H1 (cell line): ENCODE measurements at regions not wholly inside any gene's neighbourhood (a gene's known extent, or its start where the extent isn't known, plus 50 kb on each side); places are given as distances from the start of the nearest gene placed in this dataset.

Experiments
- CTCF ChIA-PET: fragments of 300-600 bp; sonication (Branson Sonifier 250); formaldehyde crosslinking; loops from one replicate; lab custom pipeline; 2021; ENCODE audit not compliant: partially characterized antibody; lab: Charles Lee
- POLR2A ChIA-PET: fragments of 300-600 bp; sonication (Branson Sonifier 250); formaldehyde crosslinking; loops from one replicate; lab custom pipeline; 2021; ENCODE audit warnings: inconsistent platforms; ENCODE audit not compliant: partially characterized antibody; lab: Charles Lee
- DNase-seq, 2 experiments: peaks; one replicate each; pipeline versions ENCODE4 v3.0.0 to v3.0.0-alpha.2; 2010 to 2022; ENCODE audit warnings: low spot score in 2 of 2, low read depth in 1 of 2, mixed read lengths in 1 of 2
- FAIRE-seq: peaks from 2 replicates; lab custom pipeline; 2011; peaks lifted over from hg19 to GRCh38; lab: Jason Lieb, UNC
- H2AFZ ChIP-seq: 2 replicates; pipeline ENCODE4 v1.8.1; 2012; ENCODE audit warnings: low read length, inconsistent platforms
- H2AK5ac ChIP-seq: 2 replicates; pipeline ENCODE4 v1.6.1; 2013; ENCODE audit warnings: low read depth, low read length
- H2BK120ac ChIP-seq: replicated peaks from 2 replicates; pipeline ENCODE3; 2013; ENCODE audit warnings: low read depth, low read length, inconsistent platforms
- H2BK12ac ChIP-seq: 2 replicates; pipeline ENCODE4 v1.6.1; 2013; ENCODE audit warnings: low read depth, low read length
- H2BK15ac ChIP-seq: 2 replicates; pipeline ENCODE4 v1.6.1; 2013; ENCODE audit warnings: low read length
- H2BK20ac ChIP-seq: 2 replicates; pipeline ENCODE4 v1.6.1; 2013; ENCODE audit warnings: low read length
- H2BK5ac ChIP-seq: 2 replicates; pipeline ENCODE4 v1.6.1; 2013; ENCODE audit warnings: low read depth, low read length
- H3K14ac ChIP-seq: 2 replicates; pipeline ENCODE4 v1.6.1; 2013; ENCODE audit warnings: inconsistent platforms; ENCODE audit not compliant: insufficient read length
- H3K18ac ChIP-seq: 2 replicates; pipeline ENCODE4 v1.6.1; 2013; ENCODE audit warnings: low read length; ENCODE audit errors: extremely low read depth
- H3K23ac ChIP-seq: 2 replicates; pipeline ENCODE4 v1.6.1; 2013; ENCODE audit warnings: inconsistent platforms; ENCODE audit not compliant: insufficient read length
- H3K23me2 ChIP-seq: 2 replicates; pipeline ENCODE4 v1.6.1; 2013; ENCODE audit warnings: low read depth, low read length
- H3K27ac ChIP-seq: 2 replicates; pipeline ENCODE4 v1.6.1; 2011; ENCODE audit warnings: low read depth, low read length, inconsistent platforms
- H3K27me3 ChIP-seq, 4 experiments: replicated peaks in 1 of 4; 1 replicate in 1 of 4; 2 replicates in 3 of 4; pipeline versions ENCODE4 v1.6.1 to v1.8.1; 2011 to 2013; ENCODE audit warnings: low read length in 3 of 4, mild to moderate bottlenecking in 3 of 4, inconsistent platforms in 2 of 4, mixed read lengths in 2 of 4, moderate library complexity in 1 of 4; ENCODE audit not compliant: control insufficient read depth in 3 of 4, insufficient read depth in 3 of 4; ENCODE audit errors: extremely low read depth in 1 of 4
- H3K36me3 ChIP-seq, 4 experiments: 2 replicates each; pipeline versions ENCODE4 v1.6.1 to v1.8.1; 2011 to 2013; ENCODE audit warnings: mild to moderate bottlenecking in 4 of 4, low read length in 3 of 4, moderate library complexity in 2 of 4, control low read depth in 1 of 4, inconsistent platforms in 1 of 4; ENCODE audit not compliant: insufficient read depth in 4 of 4, control insufficient read depth in 2 of 4
- H3K4ac ChIP-seq: replicated peaks from 2 replicates; pipeline ENCODE3; 2013; ENCODE audit warnings: low read length, low read depth, mixed read lengths, inconsistent platforms; ENCODE audit not compliant: insufficient read length
- H3K4me1 ChIP-seq, 4 experiments: replicated peaks in 1 of 4; 1 replicate in 1 of 4; 2 replicates in 3 of 4; pipeline versions ENCODE4 v1.6.1 to v1.8.1; 2011 to 2013; ENCODE audit warnings: low read length in 3 of 4, inconsistent platforms in 2 of 4, mixed read lengths in 1 of 4; ENCODE audit not compliant: insufficient read depth in 4 of 4, control insufficient read depth in 3 of 4
- H3K4me2 ChIP-seq, 2 experiments: 2 replicates each; pipeline versions ENCODE4 v1.6.1 to v1.8.1; 2011 to 2013; ENCODE audit warnings: low read depth in 2 of 2, low read length in 2 of 2, control low read depth in 1 of 2, inconsistent platforms in 1 of 2, mild to moderate bottlenecking in 1 of 2; ENCODE audit not compliant: insufficient read depth in 1 of 2
- H3K4me3 ChIP-seq, 4 experiments: fragments of 200-600, 300-600 bp in 1 of 4; sonication (generic), shearing (Covaris generic), sonication (Bioruptor Twin) in 1 of 4; 2 replicates each; pipeline versions ENCODE4 v1.5.1 to v1.8.1; 2011 to 2016; ENCODE audit warnings: low read length in 4 of 4, low read depth in 3 of 4, control low read depth in 2 of 4, inconsistent platforms in 2 of 4, mild to moderate bottlenecking in 2 of 4, mixed read lengths in 1 of 4, moderate library complexity in 1 of 4; ENCODE audit not compliant: insufficient read depth in 2 of 4; ENCODE audit errors: extremely low read depth in 1 of 4
- H3K56ac ChIP-seq: replicated peaks from 2 replicates; pipeline ENCODE3; 2013; ENCODE audit warnings: low read depth, mild to moderate bottlenecking, mixed read lengths, low read length, inconsistent platforms; ENCODE audit not compliant: insufficient read length
- H3K79me1 ChIP-seq: 2 replicates; pipeline ENCODE4 v1.6.1; 2013; ENCODE audit warnings: low read depth, low read length, control low read depth
- H3K79me2 ChIP-seq, 2 experiments: 2 replicates each; pipeline versions ENCODE4 v1.6.1 to v1.8.1; 2012 to 2013; ENCODE audit warnings: low read length in 2 of 2, mild to moderate bottlenecking in 2 of 2, inconsistent platforms in 1 of 2; ENCODE audit not compliant: insufficient read depth in 2 of 2, control insufficient read depth in 1 of 2
- H3K9ac ChIP-seq, 4 experiments: replicated peaks in 1 of 4; 1 replicate in 1 of 4; 2 replicates in 3 of 4; pipeline versions ENCODE4 v1.6.1 to v1.8.1; 2011 to 2013; ENCODE audit warnings: low read depth in 3 of 4, low read length in 3 of 4, control low read depth in 2 of 4, mild to moderate bottlenecking in 2 of 4, moderate library complexity in 2 of 4, inconsistent platforms in 1 of 4; ENCODE audit errors: extremely low read depth in 1 of 4
- H3K9me3 ChIP-seq, 2 experiments: 2 replicates each; pipeline versions ENCODE4 v1.6.1 to v1.8.1; 2012 to 2013; ENCODE audit warnings: mild to moderate bottlenecking in 2 of 2, moderate library complexity in 2 of 2, control low read depth in 1 of 2, inconsistent platforms in 1 of 2, low read depth in 1 of 2, low read length in 1 of 2, mixed read lengths in 1 of 2; ENCODE audit not compliant: insufficient read depth in 2 of 2
- H4K20me1 ChIP-seq, 2 experiments: replicated peaks in 1 of 2; 2 replicates each; pipeline versions ENCODE3 to v1.8.1; 2011 to 2013; ENCODE audit warnings: inconsistent platforms in 2 of 2, low read length in 2 of 2, mild to moderate bottlenecking in 1 of 2; ENCODE audit not compliant: insufficient read depth in 2 of 2, control insufficient read depth in 1 of 2
- H4K5ac ChIP-seq: 2 replicates; pipeline ENCODE4 v1.6.1; 2013; ENCODE audit warnings: low read length, low read depth, mixed read lengths, inconsistent platforms; ENCODE audit not compliant: insufficient read length
- H4K8ac ChIP-seq: 2 replicates; pipeline ENCODE4 v1.8.0; 2013; ENCODE audit warnings: mild to moderate bottlenecking, moderate library complexity, low read length, inconsistent platforms; ENCODE audit not compliant: insufficient read depth; ENCODE audit errors: extremely low read depth
- H4K91ac ChIP-seq: replicated peaks from 2 replicates; pipeline ENCODE3; 2013; ENCODE audit warnings: low read length, mixed read lengths, inconsistent platforms; ENCODE audit not compliant: insufficient read length
- ATF3 ChIP-seq: IDR thresholded peaks from 2 replicates; pipeline ENCODE4 v1.6.1; 2011; ENCODE audit warnings: low read depth, mild to moderate bottlenecking, low read length; ENCODE audit not compliant: insufficient read depth
- BCL11A ChIP-seq, 2 experiments: IDR thresholded peaks; one replicate each; pipeline ENCODE4 v1.6.1; 2011; ENCODE audit warnings: low read depth in 2 of 2, low read length in 2 of 2, mild to moderate bottlenecking in 2 of 2
- HDAC2 ChIP-seq, 2 experiments: fragments of 300-600 bp in 1 of 2; sonication (generic) in 1 of 2; IDR thresholded peaks; 2 replicates each; pipeline ENCODE4 v1.6.1; 2011 to 2012; ENCODE audit warnings: low read depth in 2 of 2, low read length in 2 of 2, mild to moderate bottlenecking in 2 of 2, moderate library complexity in 2 of 2, borderline replicate concordance in 1 of 2, inconsistent platforms in 1 of 2
- RXRA ChIP-seq: IDR thresholded peaks from 2 replicates; pipeline ENCODE4 v1.6.1; 2011; ENCODE audit warnings: low read depth, mild to moderate bottlenecking, low read length, moderate library complexity; ENCODE audit not compliant: insufficient read depth
- SP1 ChIP-seq: IDR thresholded peaks from 2 replicates; pipeline ENCODE4 v1.6.1; 2011; ENCODE audit warnings: low read depth, low read length
- SP4 ChIP-seq: IDR thresholded peaks from 2 replicates; pipeline ENCODE4 v1.6.1; 2012; ENCODE audit warnings: low read length, inconsistent platforms
- TAF1 ChIP-seq: IDR thresholded peaks from 2 replicates; pipeline ENCODE4 v1.6.1; 2011; ENCODE audit warnings: mild to moderate bottlenecking, low read depth, low read length
- WGBS, 2 experiments: shearing (Covaris generic) in 1 of 2; methylation state at CpG; one replicate each; pipeline versions ENCODE4 v1.1.6 to v1.1.7; 2013 to 2015; ENCODE audit warnings: low lambda C conversion rate in 2 of 2, mixed read lengths in 2 of 2, inconsistent platforms in 1 of 2, low coverage in 1 of 2, missing lambda C conversion rate in 1 of 2; ENCODE audit not compliant: insufficient replicate concordance in 2 of 2, insufficient coverage in 1 of 2, insufficient read length in 1 of 2; ENCODE audit errors: extremely low coverage in 1 of 2, missing lambda C conversion rate in 1 of 2; 5-methylcytosine and 5-hydroxymethylcytosine counted together

GRCh38 chr3:77885381-77885780 is 845.5 kb downstream of the ROBO2 start:
- H3K18ac ChIP-seq = no peak overlapping the region
- no peaks in the 10 kb centered on the region for H3K23me2 ChIP-seq
- no peak for FAIRE-seq
- H3K4ac ChIP-seq = no peak overlapping the region
- no peak overlapping the region for H3K9ac ChIP-seq
- ChIA-PET CTCF (no interaction called here), POLR2A (interaction anchor here (0.6 kb wide), 1 partner anchor 354 kb away, joined by 5 read pairs; no protein-coding TSS in a partner anchor)
- no peaks in the 10 kb centered on the region for H3K4me1 ChIP-seq
- H2AFZ ChIP-seq = no peak overlapping the region
- H4K8ac ChIP-seq = no peak overlapping the region
- no peaks in the 10 kb centered on the region for H3K9me3 ChIP-seq
- no peak overlapping the region for H2BK120ac ChIP-seq
- H3K23ac ChIP-seq = no peak overlapping the region
- H2BK12ac ChIP-seq = no peak overlapping the region
- no peak for DNase-seq
- H4K5ac ChIP-seq = no peak overlapping the region
- no peak overlapping the region for H2BK15ac ChIP-seq
- no peak overlapping the region for H4K91ac ChIP-seq
- no peaks in the 10 kb centered on the region for H4K20me1 ChIP-seq
- H3K27ac ChIP-seq = no peak overlapping the region
- no peak overlapping the region for H3K56ac ChIP-seq
- no peak overlapping the region for H3K4me2 ChIP-seq
- H3K14ac ChIP-seq = no peak overlapping the region
- 91% methylated on average over 3 of the region's 3 CpGs; no CpG with 5 or more reads in 1 of the 2 experiments for WGBS, 2 experiments
- H3K79me2 ChIP-seq = no peaks in the 10 kb centered on the region
- TF ChIP-seq RXRA (no peak), TAF1 (no peak), SP4 (no peak), BCL11A (IDR thresholded peaks at IDR 0.05; ENCODE audit: low read depth in 2 of 2, low read length in 2 of 2) (no peak), HDAC2 (IDR thresholded peaks at IDR 0.05; ENCODE audit: borderline replicate concordance in 1 of 2, low read depth in 2 of 2, low read length in 2 of 2) (no peak), ATF3 (no peak), SP1 (no peak)
- TF ChIP-seq, all 59 proteins: peak for 0
- Histone ChIP-seq H3K36me3 (no peaks in the 10 kb centered on the region), H2AK5ac (no peak overlapping the region), H3K4me3 (no peak overlapping the region), H2BK20ac (no peak overlapping the region), H3K27me3 (no peaks in the 10 kb centered on the region), H2BK5ac (no peak overlapping the region), H3K79me1 (no peaks in the 10 kb centered on the region)
